GM12878 (cell line): ENCODE measurements at regions not wholly inside any gene's neighbourhood (a gene's known extent, or its start where the extent isn't known, plus 50 kb on each side); places are given as distances from the start of the nearest gene placed in this dataset.

Source experiments
- ATAC-seq: fragments of 200-7000 bp; cut with Tn5 transposase; 3 replicates; pipeline ENCODE4 v1.9.1; 2020; ENCODE audit warnings: mild to moderate bottlenecking, moderate library complexity
- BruUV-seq: library from RNA; stranded (reverse); fragments of 400-500 nt; replicated peaks from 2 replicates; lab custom pipeline; 2021; lab: Mats Ljungman, UMichigan
- CTCF ChIA-PET: fragments of 300-600 bp; sonication (Branson Sonifier 250); formaldehyde crosslinking; extraction: SDS; loops from one replicate; lab custom pipeline; 2021; ENCODE audit warnings: inconsistent platforms; lab: Yijun Ruan, JAX
- POLR2A ChIA-PET: fragments of 350-600 bp; formaldehyde crosslinking; extraction: SDS; loops from one replicate; lab custom pipeline; 2021; ENCODE audit warnings: inconsistent platforms; lab: Charles Lee
- RAD21 ChIA-PET: fragments of 300-600 bp; sonication (Branson Sonifier 250); formaldehyde crosslinking; loops from one replicate; lab custom pipeline; 2023; ENCODE audit warnings: antibody characterized with exemption; ENCODE audit not compliant: unreplicated experiment; lab: Charles Lee
- SMC1A ChIA-PET: fragments of 300-600 bp; sonication (Branson Sonifier 250); formaldehyde crosslinking; loops from one replicate; lab custom pipeline; 2023; ENCODE audit not compliant: unreplicated experiment, uncharacterized antibody; lab: Charles Lee
- DNase-seq: peaks from one replicate; pipeline ENCODE4 v3.0.0-alpha.2; 2011; ENCODE audit warnings: low read depth, low spot score
- FAIRE-seq: peaks from 3 replicates; lab custom pipeline; 2011; peaks lifted over from hg19 to GRCh38; lab: Jason Lieb, UNC
- H2AFZ ChIP-seq: 2 replicates; pipeline ENCODE4 v1.6.0; 2011; ENCODE audit warnings: low read depth, low read length, control low read depth; ENCODE audit not compliant: control insufficient read depth
- H3K27ac ChIP-seq: 2 replicates; pipeline ENCODE4 v1.5.1; 2011; ENCODE audit warnings: control low read depth; ENCODE audit not compliant: control insufficient read depth, insufficient read depth
- H3K27me3 ChIP-seq, 2 experiments: replicated peaks in 1 of 2; 2 replicates each; pipeline versions ENCODE4 v1.6.0 to v1.6.1; 2011; ENCODE audit warnings: low read length in 1 of 2; ENCODE audit not compliant: control insufficient read depth in 2 of 2, insufficient read depth in 2 of 2
- H3K36me3 ChIP-seq, 2 experiments: 2 replicates each; pipeline ENCODE4 v1.5.1; 2011; ENCODE audit warnings: low read length in 1 of 2; ENCODE audit not compliant: control insufficient read depth in 2 of 2, insufficient read depth in 2 of 2
- H3K4me1 ChIP-seq: 2 replicates; pipeline ENCODE4 v1.6.1; 2011; ENCODE audit warnings: mild to moderate bottlenecking, low read length, moderate library complexity, mixed read lengths; ENCODE audit not compliant: control insufficient read depth, insufficient read depth
- H3K4me2 ChIP-seq: 2 replicates; pipeline ENCODE4 v1.6.0; 2011; ENCODE audit warnings: control low read depth; ENCODE audit not compliant: control insufficient read depth, insufficient read depth
- H3K4me3 ChIP-seq: fragments of 200-600 bp; sonication (generic); 2 replicates; pipeline ENCODE4 v1.5.1; 2016
- H3K79me2 ChIP-seq: 2 replicates; pipeline ENCODE4 v1.6.0; 2011; ENCODE audit warnings: low read length; ENCODE audit not compliant: control insufficient read depth, insufficient read depth
- H3K9ac ChIP-seq: 2 replicates; pipeline ENCODE4 v1.8.0; 2011; ENCODE audit warnings: low read length, control low read depth, mixed read lengths; ENCODE audit not compliant: control insufficient read depth, insufficient read depth
- H3K9me3 ChIP-seq: replicated peaks from 3 replicates; pipeline ENCODE4 v1.5.1; 2011; ENCODE audit warnings: mild to moderate bottlenecking, low read length; ENCODE audit not compliant: control insufficient read depth, insufficient read depth
- H4K20me1 ChIP-seq: 2 replicates; pipeline ENCODE4 v1.6.0; 2011; ENCODE audit not compliant: control insufficient read depth, insufficient read depth
- JUNB ChIP-seq: IDR thresholded peaks from 2 replicates; pipeline ENCODE4 v1.6.1; 2016; ENCODE audit warnings: antibody characterized with exemption, mild to moderate bottlenecking
- KLF5 ChIP-seq: fragments of 450-650 bp; IDR thresholded peaks from 2 replicates; pipeline ENCODE4 v1.6.1; 2014; ENCODE audit warnings: mild to moderate bottlenecking; ENCODE audit not compliant: partially characterized antibody
- NKRF ChIP-seq: fragments of 450-650 bp; conservative IDR thresholded peaks from 2 replicates; pipeline ENCODE4 v1.6.1; 2017; ENCODE audit warnings: mild to moderate bottlenecking, moderate library complexity
- RFX5 ChIP-seq: IDR thresholded peaks from 2 replicates; pipeline ENCODE4 v1.6.1; 2011; ENCODE audit warnings: low read depth, low read length, improper control_type of control experiment
- WRNIP1 ChIP-seq: IDR thresholded peaks from 2 replicates; pipeline ENCODE4 v1.6.1; 2011; ENCODE audit warnings: low read depth, low read length, improper control_type of control experiment, borderline replicate concordance
- ZBTB11 ChIP-seq: fragments of 450-650 bp; formaldehyde crosslinking; IDR thresholded peaks from 2 replicates; pipeline ENCODE4 v1.5.0; 2022; ENCODE audit warnings: mild to moderate bottlenecking, missing genetic modification characterization
- ZNF207 ChIP-seq: fragments of 450-650 bp; IDR thresholded peaks from 2 replicates; pipeline ENCODE4 v1.6.1; 2014; ENCODE audit warnings: antibody characterized with exemption, mild to moderate bottlenecking, borderline replicate concordance
- ZNF687 ChIP-seq: fragments of 450-650 bp; IDR thresholded peaks from 2 replicates; pipeline ENCODE4 v1.6.1; 2017; ENCODE audit warnings: mild to moderate bottlenecking, moderate library complexity
- WGBS: methylation state at CpG from one replicate; pipeline ENCODE4 v1.1.6; 2016; ENCODE audit warnings: low lambda C conversion rate; ENCODE audit not compliant: insufficient replicate concordance, insufficient coverage; ENCODE audit errors: missing lambda C conversion rate; 5-methylcytosine and 5-hydroxymethylcytosine counted together
- in situ Hi-C: fragments of 300-500 bp; cut with MboI; formaldehyde crosslinking; loops from 9 replicates; pipeline ENCODE4 v1.14.3; 2018; ENCODE audit warnings: mixed read lengths
- intact Hi-C: fragments of 100-400 bp; cut with micrococcal nuclease; formaldehyde crosslinking; loops from one replicate; pipeline ENCODE4 v1.14.2; 2022; ENCODE audit not compliant: unreplicated experiment

- no peak for DNase-seq
- H2AFZ ChIP-seq: no peak overlapping the region
- H3K27ac ChIP-seq: no peak overlapping the region
- ChIA-PET SMC1A (no interaction called here), CTCF (no interaction called here), POLR2A (no interaction called here)
- WGBS: 47% methylated on average over 3 of the region's 3 CpGs
- H4K20me1 ChIP-seq: no peaks in the 10 kb centered on the region
- H3K79me2 ChIP-seq: no peaks in the 10 kb centered on the region
- intact Hi-C loops: no loop called here
- no peaks in the 10 kb centered on the region for H3K36me3 ChIP-seq
- no peaks in the 10 kb centered on the region for H3K4me1 ChIP-seq
- H3K4me3 ChIP-seq: no peak overlapping the region
- FAIRE-seq: no peak
- H3K9ac ChIP-seq: no peak overlapping the region
- in situ Hi-C loops: no loop called here
- ATAC-seq: no peak
- H3K9me3 ChIP-seq: no peaks in the 10 kb centered on the region
- no peak overlapping the region for H3K4me2 ChIP-seq
- TF ChIP-seq NKRF: no peak
- no peak for TF ChIP-seq WRNIP1
- no peak for TF ChIP-seq ZNF207
- no peak for TF ChIP-seq KLF5
- no peak for TF ChIP-seq ZNF687
- TF ChIP-seq JUNB: no peak
- TF ChIP-seq RFX5: no peak
- TF ChIP-seq ZBTB11 (CRISPR knock-in tag): no peak
- TF ChIP-seq, all 136 proteins: peak for 0
- RAD21 ChIA-PET: no interaction called here
- no peaks in the 10 kb centered on the region for H3K27me3 ChIP-seq
- no TSS peak for BruUV-seq
Observed at GRCh38 chr3:62942227-62942626, 67.0 kb upstream of the CADPS start.
